ENCODE measurements at regions not wholly inside any gene's neighbourhood (a gene's known extent, or its start where the extent isn't known, plus 50 kb on each side); places are given as distances from the start of the nearest gene placed in this dataset.

GRCh38 chr6:14738933-14739332 is 506.9 kb upstream of the JARID2 start:
- TF ChIP-seq CTCF (IDR thresholded peaks at IDR 0.05; ENCODE audit: poor library complexity) (no peak), EZH2 (IDR thresholded peaks at IDR 0.05; ENCODE audit: borderline replicate concordance) (no peak), EZH2phosphoT487 (IDR thresholded peaks at IDR 0.05; ENCODE audit: low read depth, severe bottlenecking, unreplicated experiment) (no peak)
